Progenitor cell of endocrine pancreas (in vitro differentiated cells): ENCODE measurements at regions not wholly inside any gene's neighbourhood (a gene's known extent, or its start where the extent isn't known, plus 50 kb on each side); places are given as distances from the start of the nearest gene placed in this dataset.

Experiments used
- DNase-seq: peaks from one replicate; pipeline ENCODE4 v3.0.0; 2021; ENCODE audit warnings: low spot score; ENCODE audit not compliant: unreplicated experiment
- H3K27ac Mint-ChIP-seq: 2 replicates; pipeline ENCODE4 v1.8.0; 2021; ENCODE audit warnings: mild to moderate bottlenecking, moderate library complexity, mixed read lengths
- H3K27me3 Mint-ChIP-seq: 2 replicates; pipeline ENCODE4 v1.8.0; 2021; ENCODE audit warnings: mixed read lengths
- H3K36me3 Mint-ChIP-seq: 2 replicates; pipeline ENCODE4 v1.8.0; 2022; ENCODE audit warnings: mixed read lengths; ENCODE audit not compliant: insufficient read depth
- H3K4me1 Mint-ChIP-seq: 2 replicates; pipeline ENCODE4 v1.8.0; 2021; ENCODE audit warnings: low read depth, mixed read lengths
- H3K4me3 Mint-ChIP-seq: 2 replicates; pipeline ENCODE4 v1.8.0; 2021; ENCODE audit warnings: low read depth, mild to moderate bottlenecking, moderate library complexity, mixed read lengths
- H3K9me3 Mint-ChIP-seq: 2 replicates; pipeline ENCODE4 v1.8.0; 2021; ENCODE audit warnings: low read depth, mixed read lengths
- TF ChIP-seq, protein P1 (sequence below): fragments of 200-600 bp; sonication (generic); IDR thresholded peaks from one replicate; pipeline ENCODE4 v1.5.0; 2021; ENCODE audit warnings: antibody characterized with exemption, mild to moderate bottlenecking; ENCODE audit not compliant: unreplicated experiment

DNA sequence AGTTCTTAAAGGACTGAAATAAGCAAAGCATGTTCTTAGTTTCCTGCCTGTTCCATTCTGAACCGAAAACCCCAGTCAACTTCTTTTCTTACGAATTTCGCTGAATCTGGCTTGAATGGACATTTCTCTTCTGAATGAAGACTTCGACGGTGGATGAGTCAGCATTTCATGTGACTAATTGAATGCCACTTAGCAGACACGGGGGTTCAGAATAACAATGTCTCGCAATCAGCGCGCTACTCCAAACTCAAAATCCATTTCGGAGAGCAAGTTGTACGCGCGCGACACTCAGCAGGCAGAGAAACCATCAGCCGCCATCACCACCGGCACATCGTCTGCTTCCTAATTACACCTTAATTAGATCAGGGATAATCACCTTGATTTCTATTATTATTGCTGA is 239.0 kb upstream of the KLF6 start:
- H3K9me3 Mint-ChIP-seq = peaks cover 5% of the 10 kb centered on the region
- H3K4me3 Mint-ChIP-seq = no peak overlapping the region
- H3K36me3 Mint-ChIP-seq = no peaks in the 10 kb centered on the region
- H3K4me1 Mint-ChIP-seq = no peaks in the 10 kb centered on the region
- H3K27ac Mint-ChIP-seq = no peak overlapping the region
- TF ChIP-seq, protein P1, sequence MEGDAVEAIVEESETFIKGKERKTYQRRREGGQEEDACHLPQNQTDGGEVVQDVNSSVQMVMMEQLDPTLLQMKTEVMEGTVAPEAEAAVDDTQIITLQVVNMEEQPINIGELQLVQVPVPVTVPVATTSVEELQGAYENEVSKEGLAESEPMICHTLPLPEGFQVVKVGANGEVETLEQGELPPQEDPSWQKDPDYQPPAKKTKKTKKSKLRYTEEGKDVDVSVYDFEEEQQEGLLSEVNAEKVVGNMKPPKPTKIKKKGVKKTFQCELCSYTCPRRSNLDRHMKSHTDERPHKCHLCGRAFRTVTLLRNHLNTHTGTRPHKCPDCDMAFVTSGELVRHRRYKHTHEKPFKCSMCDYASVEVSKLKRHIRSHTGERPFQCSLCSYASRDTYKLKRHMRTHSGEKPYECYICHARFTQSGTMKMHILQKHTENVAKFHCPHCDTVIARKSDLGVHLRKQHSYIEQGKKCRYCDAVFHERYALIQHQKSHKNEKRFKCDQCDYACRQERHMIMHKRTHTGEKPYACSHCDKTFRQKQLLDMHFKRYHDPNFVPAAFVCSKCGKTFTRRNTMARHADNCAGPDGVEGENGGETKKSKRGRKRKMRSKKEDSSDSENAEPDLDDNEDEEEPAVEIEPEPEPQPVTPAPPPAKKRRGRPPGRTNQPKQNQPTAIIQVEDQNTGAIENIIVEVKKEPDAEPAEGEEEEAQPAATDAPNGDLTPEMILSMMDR = no peak
- no peak for DNase-seq
- peaks cover 5% of the 10 kb centered on the region for H3K27me3 Mint-ChIP-seq

DNA sequence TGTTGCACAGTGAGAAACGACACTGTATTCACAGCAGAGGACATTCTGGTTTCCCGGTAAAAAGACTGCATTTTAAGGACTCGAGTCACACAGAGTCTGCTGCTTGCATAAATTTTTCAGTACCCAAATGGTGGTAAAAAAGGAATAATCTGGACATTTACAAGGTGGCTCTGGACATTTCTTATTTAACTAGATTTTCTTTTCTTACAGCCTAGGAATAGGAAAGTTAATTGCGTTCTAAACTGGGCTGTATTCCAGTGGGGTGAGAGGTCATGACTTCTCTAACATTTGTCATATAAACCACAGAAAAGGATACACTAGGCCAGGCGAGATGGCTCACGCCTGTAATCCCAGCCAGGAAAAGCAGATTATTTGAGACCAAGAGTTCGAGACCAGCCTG is 237.5 kb upstream of the KLF6 start:
- Mint-ChIP-seq H3K4me3 (no peak overlapping the region), H3K27me3 (peaks cover 5% of the 10 kb centered on the region), H3K9me3 (peaks cover 5% of the 10 kb centered on the region), H3K27ac (no peak overlapping the region), H3K36me3 (no peaks in the 10 kb centered on the region), H3K4me1 (no peaks in the 10 kb centered on the region)
- DNase-seq = no peak
- TF ChIP-seq, protein P1 = no peak

DNA sequence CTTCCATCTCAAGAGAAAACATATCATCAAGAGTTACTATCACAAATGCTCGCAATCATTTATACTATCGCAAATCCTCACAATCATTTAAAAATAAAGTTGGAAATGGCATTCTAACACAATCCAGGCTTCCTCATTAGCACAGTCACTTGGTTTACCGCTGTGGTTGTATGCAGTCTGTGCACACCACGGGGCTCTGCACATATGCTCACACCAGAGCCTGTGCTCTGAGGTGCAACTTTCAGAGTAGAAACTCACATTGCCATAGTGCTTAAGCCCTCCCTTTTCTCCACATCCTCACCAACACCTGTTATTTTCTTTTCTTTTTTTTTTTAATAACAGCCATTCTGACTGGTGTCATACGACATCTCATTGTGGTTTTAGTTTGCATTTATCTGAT is 235.6 kb upstream of the KLF6 start:
- H3K36me3 Mint-ChIP-seq = no peaks in the 10 kb centered on the region
- no peaks in the 10 kb centered on the region for H3K4me1 Mint-ChIP-seq
- peaks cover 5% of the 10 kb centered on the region for H3K9me3 Mint-ChIP-seq
- no peak overlapping the region for H3K4me3 Mint-ChIP-seq
- TF ChIP-seq, protein P1 = no peak
- no peak for DNase-seq
- H3K27ac Mint-ChIP-seq = no peak overlapping the region
- H3K27me3 Mint-ChIP-seq = peaks cover 3% of the 10 kb centered on the region

DNA sequence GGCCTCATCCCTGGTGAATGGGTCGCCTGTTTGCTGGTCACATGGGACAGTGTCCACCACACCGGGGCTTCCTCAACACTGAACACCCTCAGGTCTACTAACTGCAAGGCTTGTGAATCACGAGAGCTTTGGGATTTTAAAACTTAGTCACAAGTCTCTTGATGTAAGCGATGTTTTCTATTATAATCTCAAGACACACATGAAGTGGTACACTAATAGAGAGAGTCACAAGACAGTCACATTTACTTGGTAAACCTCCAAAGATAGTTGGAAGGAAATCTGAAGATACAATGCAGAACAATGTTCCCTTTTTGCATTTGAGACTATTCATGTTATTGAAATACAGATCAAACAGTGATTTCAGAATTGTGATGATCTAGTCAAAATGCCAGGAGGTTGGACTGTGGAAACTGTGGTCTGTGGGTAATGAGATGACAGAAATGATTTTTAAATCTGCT is 233.1 kb upstream of the KLF6 start:
- no peaks in the 10 kb centered on the region for H3K27me3 Mint-ChIP-seq
- no peak for DNase-seq
- TF ChIP-seq, protein P1 = no peak
- H3K36me3 Mint-ChIP-seq = no peaks in the 10 kb centered on the region
- no peak overlapping the region for H3K4me3 Mint-ChIP-seq
- peaks cover 5% of the 10 kb centered on the region for H3K9me3 Mint-ChIP-seq
- no peaks in the 10 kb centered on the region for H3K4me1 Mint-ChIP-seq
- H3K27ac Mint-ChIP-seq = no peak overlapping the region

DNA sequence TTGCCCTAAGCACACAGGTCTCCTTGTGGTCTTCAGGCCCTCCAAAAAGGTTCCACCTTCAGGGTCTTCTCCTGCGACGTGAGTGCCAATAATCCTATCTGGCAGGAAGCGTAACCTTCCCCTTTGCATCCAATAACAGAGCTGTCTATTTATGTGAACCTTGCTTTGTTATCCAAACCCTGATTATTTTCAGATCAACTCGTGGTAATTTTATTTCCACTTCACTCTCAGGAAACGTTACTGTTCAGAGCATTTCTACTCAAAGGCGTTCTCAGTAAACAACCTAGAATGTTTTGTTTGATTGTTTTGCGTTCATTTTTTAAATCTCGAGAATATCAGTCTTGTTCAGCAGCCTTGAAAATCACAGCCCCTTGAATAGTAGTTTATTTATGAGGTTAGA is 232.3 kb upstream of the KLF6 start:
- Mint-ChIP-seq H3K4me1 (no peaks in the 10 kb centered on the region), H3K27ac (no peak overlapping the region), H3K4me3 (no peak overlapping the region), H3K9me3 (peaks cover 5% of the 10 kb centered on the region), H3K27me3 (no peaks in the 10 kb centered on the region), H3K36me3 (no peaks in the 10 kb centered on the region)
- no peak for DNase-seq
- TF ChIP-seq, protein P1 = no peak
